Dedifferentiated amniotic fluid mesenchymal stem cell (primary cell): ENCODE measurements at regions not wholly inside any gene's neighbourhood (a gene's known extent, or its start where the extent isn't known, plus 50 kb on each side); places are given as distances from the start of the nearest gene placed in this dataset.

Experiments used
- DNase-seq: peaks from one replicate; pipeline ENCODE4 v3.0.0-alpha.2; 2016; ENCODE audit errors: extremely low spot score

DNA sequence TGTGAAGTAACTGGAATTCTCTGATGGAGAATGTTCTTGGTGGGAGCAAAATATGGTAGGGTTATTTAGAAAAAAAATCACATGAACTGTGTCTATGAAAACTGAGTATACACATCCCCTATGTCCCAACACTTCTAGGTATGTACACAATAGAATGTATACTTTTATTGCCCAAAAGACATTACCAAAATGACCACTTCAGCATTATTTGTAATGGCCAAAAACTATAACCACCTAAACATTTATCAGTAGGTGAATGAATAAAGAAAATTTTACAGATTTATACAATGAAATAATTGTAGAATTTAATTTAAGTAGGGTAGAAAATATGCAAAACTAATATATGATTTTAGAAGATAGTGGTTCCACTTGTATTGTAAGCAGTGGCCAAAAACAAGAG, 462.8 kb downstream of the KCNJ3 start:
- DNase-seq = no peak

DNA sequence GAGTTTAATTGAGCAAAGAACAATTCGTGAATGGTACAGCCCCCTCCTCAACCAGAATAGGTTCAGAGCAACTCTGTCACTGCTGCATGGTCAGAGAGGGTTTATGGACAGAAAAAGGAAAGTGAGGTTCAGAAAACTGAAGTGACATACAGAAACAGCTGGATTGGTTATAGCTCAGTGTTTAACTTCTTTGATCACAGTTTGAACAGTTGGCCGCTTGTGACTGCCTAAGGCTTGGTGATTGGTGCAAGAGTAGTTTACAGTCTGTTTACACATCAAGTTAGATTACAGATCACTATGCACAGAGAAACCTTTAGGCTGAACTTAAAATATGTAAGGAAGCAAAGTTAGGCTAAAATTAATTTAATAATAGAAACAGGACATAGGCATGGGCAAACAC, 459.2 kb downstream of the KCNJ3 start:
- no peak for DNase-seq

DNA sequence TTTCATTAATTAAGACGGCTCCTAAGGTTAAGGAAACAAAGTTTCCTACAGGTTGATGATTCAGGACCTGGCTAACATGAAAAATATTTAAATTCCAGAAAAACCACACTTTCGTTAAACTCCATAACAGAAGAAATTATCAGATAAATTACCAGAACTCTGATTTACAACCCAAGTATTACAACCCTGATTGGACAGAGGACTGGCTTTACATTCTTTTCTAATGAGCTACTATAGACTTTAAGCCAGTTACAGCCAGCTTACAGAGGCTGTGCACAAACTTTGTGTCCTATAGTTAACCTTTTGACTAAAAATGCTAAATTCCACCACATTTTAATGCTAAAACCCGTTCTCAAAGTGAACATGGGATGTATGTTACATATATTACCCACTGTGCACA, 458.6 kb downstream of the KCNJ3 start:
- DNase-seq = no peak

DNA sequence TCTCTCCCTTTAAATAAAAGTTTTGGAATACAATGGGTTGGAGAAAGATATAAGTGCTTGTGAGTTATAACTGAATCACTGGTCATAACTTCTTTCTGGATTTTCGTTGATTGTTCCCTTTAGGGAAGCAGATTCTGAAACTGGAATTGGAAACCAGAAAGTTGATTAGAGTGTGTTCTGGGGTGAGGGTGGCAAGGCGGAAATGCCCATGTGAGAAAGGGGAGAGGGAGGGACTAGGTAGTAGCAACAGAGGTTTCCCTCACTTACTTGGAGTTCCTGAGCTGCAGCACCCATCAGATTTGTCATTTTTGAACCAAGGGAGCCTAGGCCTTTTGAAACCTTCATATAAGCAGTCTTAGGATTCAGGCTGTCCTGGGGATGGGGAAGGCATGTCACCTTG, 453.4 kb downstream of the KCNJ3 start:
- DNase-seq = no peak

DNA sequence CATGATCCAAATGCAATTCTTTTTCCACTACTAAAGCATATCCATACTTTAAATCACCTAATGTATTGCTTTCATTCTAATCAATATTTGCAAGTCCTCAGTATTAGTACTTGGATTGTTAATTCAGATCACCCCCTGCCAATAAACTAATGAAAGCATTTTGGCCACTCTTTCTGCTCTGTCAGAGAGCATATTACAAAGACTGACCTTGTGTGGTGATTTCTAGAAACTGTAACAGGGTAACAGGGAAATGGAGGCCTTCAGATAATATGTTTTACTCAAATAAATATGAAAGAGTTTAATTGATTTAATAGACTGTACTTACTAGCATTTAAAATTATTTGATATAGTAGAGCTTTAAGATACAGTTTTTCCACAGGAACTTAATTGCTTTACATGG, 453.0 kb downstream of the KCNJ3 start:
- DNase-seq = no peak

DNA sequence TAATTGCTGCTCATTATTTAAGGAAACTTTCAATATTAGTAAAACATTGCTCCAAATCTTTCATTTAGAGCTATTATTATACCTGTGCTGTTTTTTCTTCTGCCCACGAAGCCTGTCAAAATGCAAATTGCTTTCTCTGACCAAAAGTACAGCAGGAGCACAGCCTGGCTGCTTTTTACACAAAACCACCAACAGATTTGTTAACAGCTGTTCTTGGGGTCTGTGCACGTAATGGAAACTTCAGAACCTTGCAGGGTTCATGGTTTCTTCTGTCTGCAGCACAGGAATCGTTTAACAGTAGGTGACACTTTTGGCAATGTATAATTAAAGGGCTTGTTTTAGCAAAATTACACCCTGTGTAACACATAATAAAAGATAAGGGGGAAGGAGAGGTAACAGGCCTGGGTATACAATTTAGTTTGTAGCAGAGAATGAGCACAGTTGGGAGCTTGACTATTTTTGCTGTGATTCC, 447.3 kb downstream of the KCNJ3 start:
- no peak for DNase-seq

DNA sequence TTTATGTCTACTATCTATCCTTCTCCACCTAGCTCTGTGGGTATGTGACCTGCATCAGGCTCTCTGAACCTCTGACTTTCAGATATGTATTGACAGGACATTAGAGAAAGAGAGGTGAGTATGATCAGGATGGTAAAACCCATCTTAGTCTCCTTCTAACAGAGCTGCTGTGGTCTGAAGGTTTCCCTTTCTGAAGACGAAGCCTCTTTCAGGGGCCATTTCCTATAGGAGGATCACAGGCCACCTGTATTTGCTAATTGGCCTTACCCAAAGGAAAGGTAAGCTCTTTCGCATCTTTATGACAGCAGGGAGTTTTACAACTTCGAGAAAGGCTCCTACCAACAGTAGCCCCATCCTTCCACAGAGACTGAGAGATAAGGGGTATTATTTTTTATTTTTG, 442.9 kb downstream of the KCNJ3 start:
- no peak for DNase-seq

DNA sequence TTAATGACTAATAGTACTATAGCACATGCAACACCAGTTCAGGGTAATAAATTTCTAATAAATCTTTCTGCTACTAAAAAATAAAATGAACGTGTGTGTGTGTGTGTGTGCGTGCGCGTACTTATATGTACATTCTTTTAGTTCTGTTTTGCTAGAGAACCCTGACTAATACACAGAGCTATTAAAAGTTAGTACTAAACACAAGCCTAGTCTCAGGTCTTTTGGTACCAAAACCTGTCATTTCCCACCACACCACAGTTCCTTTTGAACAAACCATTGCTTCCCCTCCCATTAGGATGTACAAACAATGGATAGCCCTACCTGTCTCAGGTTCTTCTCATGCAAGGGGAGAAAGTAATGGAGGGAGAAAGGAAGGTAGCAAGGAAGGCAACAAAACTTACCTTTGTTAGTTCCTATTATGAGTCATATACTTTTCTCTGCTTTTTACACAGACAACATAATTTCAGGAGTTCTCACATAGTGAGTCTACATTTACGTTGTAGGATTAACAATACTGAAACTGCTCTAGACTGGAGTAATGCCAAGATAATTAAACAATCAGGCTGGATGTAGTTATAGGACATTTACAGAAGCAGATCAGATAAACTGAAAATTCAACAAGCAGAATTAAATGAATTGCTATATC, 427.2 kb downstream of the KCNJ3 start:
- DNase-seq = no peak

DNA sequence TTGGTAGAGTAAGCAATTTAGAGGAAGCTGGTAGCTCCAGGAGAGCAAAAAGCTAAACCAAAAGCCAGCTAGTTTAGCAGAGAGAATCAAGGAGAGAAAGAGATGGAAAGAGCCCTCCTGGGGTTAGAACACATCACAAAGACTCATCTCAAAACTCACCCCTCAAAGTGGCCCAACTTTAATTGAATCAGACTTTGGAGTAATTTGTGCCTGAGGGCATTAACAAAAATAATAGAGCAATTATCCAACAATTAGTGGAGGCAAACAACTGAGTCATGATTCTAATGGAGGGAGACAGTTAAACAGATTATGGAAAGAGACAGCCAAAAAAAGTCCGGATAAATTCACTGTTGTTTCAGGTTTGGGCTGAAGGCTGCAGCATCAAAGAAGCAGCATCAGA, 417.4 kb downstream of the KCNJ3 start:
- no peak for DNase-seq

DNA sequence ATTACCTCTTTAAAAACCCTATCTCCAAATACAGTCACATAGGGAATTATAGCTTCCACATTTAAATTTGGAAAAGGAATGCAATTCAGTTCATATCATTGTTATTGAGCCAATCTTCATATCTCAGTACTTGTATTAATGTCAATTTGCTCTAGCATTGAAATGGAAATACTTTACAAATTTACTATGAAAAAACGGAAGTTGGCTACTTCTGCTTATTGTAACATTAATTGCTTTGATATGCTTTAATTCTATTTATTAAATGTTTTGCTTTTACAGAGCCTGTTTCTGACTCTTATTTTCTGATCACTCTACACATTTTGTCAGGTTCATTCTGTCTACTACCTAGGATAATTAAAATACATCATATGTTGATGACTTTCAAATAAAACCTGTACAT, 412.6 kb downstream of the KCNJ3 start:
- DNase-seq = no peak

DNA sequence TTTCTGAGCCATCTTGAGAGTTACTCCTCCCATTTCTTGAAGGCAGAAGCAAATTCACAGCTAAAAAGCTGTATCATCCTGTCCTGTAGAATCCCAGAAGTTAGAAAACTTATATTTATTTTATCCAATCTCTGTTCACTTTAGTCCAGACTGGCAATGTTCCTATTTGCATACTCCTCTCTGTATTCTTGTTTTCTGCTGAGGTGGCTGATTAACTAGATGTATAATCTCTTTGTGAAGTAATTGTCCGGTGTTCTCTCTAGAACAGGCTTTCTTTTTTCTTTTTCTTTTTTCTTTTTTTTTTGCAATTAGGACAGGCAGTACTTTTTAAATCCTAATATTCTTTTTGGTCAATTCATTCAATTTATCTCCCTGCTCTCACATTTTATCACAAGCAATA, 411.0 kb downstream of the KCNJ3 start:
- no peak for DNase-seq

DNA sequence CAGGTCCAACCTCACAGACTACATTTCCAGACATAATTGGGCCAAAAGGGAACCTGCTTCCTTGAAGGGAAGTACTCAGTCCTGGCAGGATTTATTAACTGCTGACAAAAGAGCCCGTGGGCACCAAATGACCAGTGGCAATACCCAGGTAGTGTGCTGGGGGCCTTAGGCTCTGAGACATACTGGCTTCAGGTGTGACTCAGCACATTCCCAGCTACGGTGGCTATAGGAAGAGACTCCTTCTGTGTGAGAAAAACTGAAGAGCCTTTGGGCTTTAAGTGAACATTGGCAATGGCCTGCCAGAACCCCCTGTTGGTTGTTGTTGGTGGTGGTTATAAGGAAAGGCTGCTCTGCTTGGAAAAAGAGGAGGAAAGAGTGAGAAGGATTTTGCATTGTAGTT, 401.8 kb downstream of the KCNJ3 start:
- no peak for DNase-seq

DNA sequence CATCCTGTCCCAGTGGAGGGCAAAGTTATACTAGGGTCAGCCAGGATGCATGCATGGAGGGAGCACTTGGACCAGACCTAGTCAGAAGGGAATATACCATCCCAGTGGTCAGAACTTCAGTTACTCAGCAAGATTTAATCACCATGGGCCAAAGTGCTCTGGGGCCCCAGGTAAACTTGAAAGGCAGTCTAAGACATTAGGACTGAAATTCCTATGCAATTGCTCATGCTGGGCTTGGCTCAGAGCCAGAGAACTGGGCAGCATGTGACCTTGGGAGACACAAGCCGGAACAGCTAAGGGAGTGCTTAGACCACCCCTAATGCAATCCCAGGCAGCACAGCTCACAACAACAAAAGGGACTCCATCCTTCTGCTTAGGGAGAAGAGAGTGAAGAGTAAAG, 401.3 kb downstream of the KCNJ3 start:
- DNase-seq = no peak

DNA sequence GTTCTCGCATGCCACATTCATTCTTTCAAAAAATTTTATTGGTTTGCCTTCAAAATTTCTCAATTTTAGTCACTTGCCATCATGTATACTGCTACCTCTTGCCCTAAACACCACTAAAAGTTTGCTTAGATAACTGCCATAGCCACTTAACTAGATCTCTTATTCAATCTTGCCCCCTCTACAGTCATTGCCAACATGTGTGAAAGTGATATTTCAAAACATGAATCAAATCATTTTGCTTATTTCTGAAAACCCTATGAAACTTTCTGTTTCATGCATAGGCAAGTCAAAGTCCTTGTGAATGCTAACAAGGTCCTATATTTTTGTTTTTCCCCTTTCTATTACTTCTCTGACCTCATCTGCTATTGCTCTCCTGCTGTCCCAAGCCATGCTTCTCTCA, 397.1 kb downstream of the KCNJ3 start:
- no peak for DNase-seq

DNA sequence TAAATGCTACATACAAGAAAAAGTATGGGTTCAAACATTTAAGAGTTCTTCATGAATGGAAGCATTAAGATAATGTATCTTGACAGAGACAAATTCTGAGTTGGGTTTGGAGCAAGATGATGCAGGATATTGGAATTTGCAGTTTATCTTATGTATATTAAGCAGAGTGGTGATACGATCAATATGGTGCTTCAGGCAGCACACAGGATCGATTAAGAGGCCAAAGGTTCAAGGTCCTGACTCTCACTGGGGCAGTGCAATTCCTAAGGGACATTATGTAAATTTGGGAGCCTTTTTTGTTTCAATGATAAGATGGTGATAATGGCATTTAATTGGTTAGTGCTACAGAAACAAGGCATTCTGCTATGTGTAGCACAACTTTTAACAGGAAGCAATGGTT, 381.9 kb downstream of the KCNJ3 start:
- DNase-seq = no peak

DNA sequence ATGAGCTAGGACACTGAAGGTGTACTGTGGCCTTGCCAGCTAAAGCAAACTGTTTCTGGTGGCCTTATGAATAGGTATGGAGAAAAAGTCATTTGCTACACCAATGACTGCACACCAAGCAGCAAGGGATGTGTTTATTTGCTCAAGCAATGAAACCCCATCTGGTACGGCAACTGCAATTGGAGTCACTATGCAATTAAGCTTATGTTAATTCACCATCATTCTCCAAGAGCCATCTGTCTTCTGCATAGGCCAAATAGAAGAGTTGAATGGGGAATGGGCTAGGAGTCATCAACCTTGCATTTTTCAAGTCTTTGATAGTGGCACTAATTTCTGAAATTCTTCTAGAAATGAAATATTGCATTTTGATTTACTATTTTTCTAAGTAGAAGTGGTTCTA, 372.0 kb downstream of the KCNJ3 start:
- no peak for DNase-seq

DNA sequence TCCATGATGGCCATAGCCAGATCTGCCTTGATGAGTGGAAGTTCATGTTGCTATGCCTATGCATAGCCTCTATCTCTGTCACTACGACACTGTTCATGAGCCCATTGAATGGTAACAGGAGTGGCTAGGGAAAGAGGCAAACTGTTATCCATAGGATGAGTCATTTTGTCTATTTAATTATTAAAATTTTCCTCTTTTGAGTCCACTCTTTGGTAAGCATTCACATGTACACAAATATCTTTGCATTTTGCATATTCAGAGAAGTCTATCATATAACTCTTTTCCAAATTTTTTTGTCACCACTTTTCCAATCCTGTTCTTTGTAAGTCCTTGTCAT, 364.4 kb downstream of the KCNJ3 start:
- DNase-seq = no peak

DNA sequence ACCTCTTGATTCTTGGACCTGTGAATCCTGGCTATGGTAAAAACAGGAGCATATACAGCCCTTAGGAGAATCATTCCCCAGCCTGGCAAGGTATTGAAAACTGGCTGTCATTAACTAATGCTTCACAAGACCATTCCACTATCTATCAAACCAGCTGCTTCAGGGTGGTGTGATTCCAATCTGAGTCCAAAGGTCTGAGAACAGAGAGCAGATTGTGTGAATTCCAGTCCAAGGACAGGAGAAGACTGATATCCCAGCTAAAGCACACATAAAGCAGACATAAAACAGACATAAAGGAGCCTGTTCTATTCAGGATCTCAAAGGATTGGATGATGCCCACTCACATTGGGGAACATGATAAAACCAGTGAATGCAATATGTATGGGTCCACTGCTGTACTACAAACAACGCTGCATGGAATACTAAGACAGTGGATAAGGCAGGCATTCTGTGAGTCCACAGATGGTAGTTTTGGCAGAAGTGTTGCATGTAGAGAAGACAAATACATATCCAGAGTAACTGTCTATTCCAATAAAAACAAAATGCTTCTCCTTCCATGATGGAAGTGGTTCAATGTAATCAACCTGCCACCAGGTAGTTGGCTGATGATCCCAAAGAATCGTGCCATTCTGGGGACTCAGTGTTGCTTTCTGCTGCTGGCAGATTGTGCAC, 363.9 kb downstream of the KCNJ3 start:
- DNase-seq = no peak

DNA sequence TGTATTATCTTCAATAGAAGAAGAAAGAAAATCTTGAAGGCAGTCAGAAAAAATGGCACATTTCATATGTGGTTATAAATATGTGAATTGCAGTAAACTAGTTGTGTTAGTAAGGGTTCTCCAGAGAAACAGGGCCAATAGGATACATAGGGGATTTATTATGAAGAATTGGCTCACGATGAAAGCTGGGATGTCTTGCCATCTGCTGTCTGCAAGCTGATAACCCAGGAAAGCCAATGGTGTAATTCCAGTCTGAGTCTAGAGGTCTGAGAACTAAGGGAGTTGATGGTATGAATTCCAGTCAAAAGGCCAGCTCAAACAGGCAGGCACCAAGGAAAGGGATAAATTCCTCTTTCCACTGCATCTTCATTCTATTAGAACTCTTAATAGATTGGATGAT, 362.4 kb downstream of the KCNJ3 start:
- DNase-seq = no peak

DNA sequence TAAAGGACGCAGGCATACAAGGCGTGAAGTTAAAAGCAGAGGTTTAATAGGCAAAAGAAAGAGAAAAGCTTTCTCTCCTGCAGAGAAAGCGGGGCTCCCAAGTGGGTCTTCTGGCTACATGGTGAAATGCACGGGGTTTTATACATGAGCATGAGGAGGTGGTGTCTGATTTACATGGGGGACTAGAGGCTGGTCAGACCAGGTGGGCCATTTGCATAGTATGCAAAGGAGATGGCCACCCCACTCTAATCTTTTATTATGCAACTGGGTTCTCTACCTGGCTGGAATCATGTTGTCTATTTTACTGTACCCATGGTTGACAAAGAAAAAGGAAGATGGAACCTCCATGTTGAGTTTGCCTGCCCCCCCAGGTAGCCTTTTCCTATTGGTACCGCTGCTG, 356.2 kb downstream of the KCNJ3 start:
- DNase-seq = no peak

DNA sequence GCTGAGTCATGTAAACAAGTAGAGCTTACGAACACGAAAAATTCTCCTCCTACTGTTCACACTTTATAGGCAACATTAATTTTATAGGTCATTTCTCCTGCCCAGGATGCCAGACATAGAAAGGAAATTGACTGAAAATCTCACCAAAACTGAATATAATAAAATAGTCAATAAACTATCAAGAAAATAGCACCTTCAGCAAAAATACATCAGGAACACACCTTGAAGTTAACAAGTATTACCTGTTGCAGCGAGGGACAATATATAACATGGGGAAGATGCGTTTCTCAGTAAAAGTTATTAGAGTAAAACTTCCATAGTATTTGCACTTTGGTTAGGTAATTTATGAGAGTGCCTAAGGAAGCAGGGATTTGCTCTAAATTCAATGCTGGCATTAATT, 344.6 kb downstream of the KCNJ3 start:
- no peak for DNase-seq

DNA sequence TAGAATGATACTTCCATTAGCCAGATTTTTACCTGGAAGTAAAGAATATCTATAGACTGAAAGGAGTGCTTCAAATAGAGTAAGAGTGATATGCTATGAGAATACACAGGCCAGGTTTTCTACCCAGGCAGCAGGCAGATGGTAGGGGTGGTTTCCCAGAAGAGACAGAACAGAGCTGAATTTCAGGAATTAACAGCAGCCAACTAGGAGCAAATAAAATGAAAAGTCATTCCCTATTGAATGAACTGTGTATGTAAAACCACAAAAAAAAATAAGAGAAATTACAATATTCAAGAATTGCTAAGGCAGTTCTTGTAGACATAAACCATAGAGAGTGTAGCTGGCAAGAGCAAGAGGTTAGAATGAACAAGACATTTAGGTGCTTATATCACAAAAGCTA, 336.8 kb downstream of the KCNJ3 start:
- DNase-seq = no peak

DNA sequence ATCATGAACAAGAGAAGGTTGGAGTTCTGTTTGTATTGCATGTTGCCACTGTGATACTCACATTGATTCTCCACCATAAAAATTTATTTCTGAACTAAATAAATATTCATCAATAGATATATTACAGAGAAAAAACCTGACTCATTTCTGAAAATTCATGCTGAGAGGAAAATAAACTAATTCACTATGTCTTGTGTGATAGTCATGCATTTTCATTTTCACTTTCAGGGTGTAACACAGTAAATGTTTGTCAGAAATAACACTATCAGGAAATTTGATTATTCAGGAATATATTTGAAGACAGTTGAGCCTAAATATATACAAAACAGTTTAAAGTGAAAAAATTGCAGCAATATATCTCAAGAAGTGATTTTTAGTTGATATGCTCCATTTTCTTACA, 335.2 kb downstream of the KCNJ3 start:
- no peak for DNase-seq

DNA sequence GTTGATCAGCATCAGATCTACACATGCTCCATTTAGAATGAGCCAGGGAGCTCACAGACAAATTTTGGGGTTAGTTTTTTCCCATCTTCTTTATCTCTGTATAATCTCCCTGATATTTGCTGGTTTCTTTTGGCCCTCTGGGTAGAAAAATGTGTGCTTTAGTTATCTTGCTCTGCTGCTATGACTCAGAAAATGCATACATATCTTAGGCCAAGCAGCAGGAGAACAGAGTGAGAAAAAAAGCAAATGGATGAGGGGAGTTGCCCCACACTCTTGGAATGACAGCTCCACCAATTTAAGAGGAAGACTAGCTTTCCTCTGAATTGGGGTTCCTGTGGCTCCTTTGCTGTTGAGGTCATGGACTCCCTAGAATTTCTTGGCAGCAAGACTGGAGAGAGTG, 331.8 kb downstream of the KCNJ3 start:
- DNase-seq = no peak
